Activated naive CD4-positive, alpha-beta T cell treated with anti-CD3 and anti-CD28 coated beads, Interleukin-2, amount 50 U/mL, for 24 hours (primary cell): ENCODE measurements at regions not wholly inside any gene's neighbourhood (a gene's known extent, or its start where the extent isn't known, plus 50 kb on each side); places are given as distances from the start of the nearest gene placed in this dataset.

Source experiments
- H3K27ac Mint-ChIP-seq: one replicate; pipeline ENCODE4 v1.8.0; 2021; ENCODE audit warnings: mild to moderate bottlenecking, mixed read lengths
- H3K27me3 Mint-ChIP-seq: one replicate; pipeline ENCODE4 v1.8.0; 2021; ENCODE audit warnings: mixed read lengths
- H3K36me3 Mint-ChIP-seq: one replicate; pipeline ENCODE4 v1.8.0; 2021; ENCODE audit warnings: mixed read lengths
- H3K4me1 Mint-ChIP-seq: one replicate; pipeline ENCODE4 v1.8.0; 2021; ENCODE audit warnings: mixed read lengths
- H3K4me3 Mint-ChIP-seq: one replicate; pipeline ENCODE4 v1.8.0; 2021; ENCODE audit warnings: mild to moderate bottlenecking, mixed read lengths
- H3K9me3 Mint-ChIP-seq: one replicate; pipeline ENCODE4 v1.8.0; 2021; ENCODE audit warnings: mixed read lengths

- Mint-ChIP-seq H3K4me1 (peaks cover 5% of the 10 kb centered on the region), H3K36me3 (no peaks in the 10 kb centered on the region), H3K27me3 (peaks cover 19% of the 10 kb centered on the region), H3K9me3 (peaks cover 8% of the 10 kb centered on the region), H3K4me3 (no peak overlapping the region), H3K27ac (peak overlapping the region; percentile 43)
Measured at GRCh38 chr5:171600741-171601265, 181.4 kb downstream of the FGF18 start.

GRCh38 chr5:171601266-171601881 lies 181.9 kb downstream of the FGF18 start:
- no peaks in the 10 kb centered on the region for H3K36me3 Mint-ChIP-seq
- H3K4me3 Mint-ChIP-seq, result no peak overlapping the region
- peaks cover 5% of the 10 kb centered on the region for H3K4me1 Mint-ChIP-seq
- no peak overlapping the region for H3K27ac Mint-ChIP-seq
- H3K9me3 Mint-ChIP-seq, result peaks cover 8% of the 10 kb centered on the region
- H3K27me3 Mint-ChIP-seq, result peaks cover 19% of the 10 kb centered on the region

- Mint-ChIP-seq H3K27ac (no peak overlapping the region), H3K4me3 (no peak overlapping the region)
Measured at GRCh38 chr5:171603591-171603990, 182.0 kb upstream of the SMIM23 start.

DNA sequence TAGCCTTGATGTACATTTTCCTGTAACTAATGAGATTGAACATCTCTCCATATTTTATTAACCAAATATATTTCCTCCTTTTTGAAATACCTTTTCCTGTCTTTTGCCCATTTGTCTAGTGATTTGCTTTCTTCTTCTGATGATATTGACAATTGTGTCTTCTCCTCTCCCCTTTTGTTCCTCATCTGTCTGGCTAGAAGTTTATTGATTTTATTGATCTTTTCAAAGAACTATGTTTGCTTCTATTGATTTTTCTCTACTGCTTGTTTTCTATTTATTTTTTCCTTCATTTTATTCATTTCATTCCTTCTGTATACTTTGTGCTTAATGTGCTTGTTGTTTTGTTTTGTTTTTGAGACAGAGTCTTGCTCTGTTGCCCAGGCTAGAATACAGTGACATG lies 181.4 kb upstream of the SMIM23 start:
- H3K9me3 Mint-ChIP-seq, result peaks cover 9% of the 10 kb centered on the region
- H3K36me3 Mint-ChIP-seq, result no peaks in the 10 kb centered on the region
- H3K4me3 Mint-ChIP-seq, result no peak overlapping the region
- H3K27me3 Mint-ChIP-seq, result peaks cover 13% of the 10 kb centered on the region
- no peak overlapping the region for H3K27ac Mint-ChIP-seq
- H3K4me1 Mint-ChIP-seq, result peaks cover 5% of the 10 kb centered on the region

More at GRCh38 chr5:171603591-171603990, 182.0 kb upstream of the SMIM23 start:
- H3K9me3 Mint-ChIP-seq, result peaks cover 9% of the 10 kb centered on the region
- no peaks in the 10 kb centered on the region for H3K36me3 Mint-ChIP-seq
- peaks cover 5% of the 10 kb centered on the region for H3K4me1 Mint-ChIP-seq
- peaks cover 12% of the 10 kb centered on the region for H3K27me3 Mint-ChIP-seq

DNA sequence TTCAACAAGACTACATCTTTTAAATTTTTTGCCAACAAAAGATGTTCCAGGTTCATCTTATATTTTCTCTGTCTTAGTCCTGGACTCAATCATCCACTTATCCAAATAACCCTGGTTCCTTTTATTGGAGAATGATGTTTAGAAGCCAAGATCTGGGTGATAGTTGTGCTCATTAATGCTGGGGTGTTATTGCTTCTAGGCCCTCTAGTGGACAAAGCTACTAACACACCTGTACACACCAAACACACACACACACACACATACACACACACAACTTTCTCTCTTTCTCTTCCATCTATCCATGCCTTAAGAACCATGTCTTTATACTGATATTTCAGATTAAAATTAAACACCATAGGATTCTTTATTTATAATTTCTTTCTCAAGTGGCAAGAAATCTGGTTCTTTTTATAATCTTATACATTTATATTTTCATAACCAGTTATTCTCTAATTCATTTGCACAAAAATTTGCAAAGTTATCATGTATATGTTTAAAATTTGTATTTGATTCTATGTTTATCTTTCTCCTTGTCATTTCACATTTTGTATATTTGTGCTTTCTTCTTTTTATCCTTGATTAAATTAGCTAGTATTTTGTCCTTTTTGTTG lies 179.1 kb upstream of the SMIM23 start:
- H3K27me3 Mint-ChIP-seq, result peaks cover 16% of the 10 kb centered on the region

GRCh38 chr5:171607863-171608262 lies 177.8 kb upstream of the SMIM23 start:
- no peaks in the 10 kb centered on the region for H3K36me3 Mint-ChIP-seq
- no peak overlapping the region for H3K4me3 Mint-ChIP-seq
- H3K27ac Mint-ChIP-seq, result no peak overlapping the region
- H3K4me1 Mint-ChIP-seq, result no peaks in the 10 kb centered on the region
- H3K27me3 Mint-ChIP-seq, result peaks cover 18% of the 10 kb centered on the region
- peaks cover 9% of the 10 kb centered on the region for H3K9me3 Mint-ChIP-seq

More for the DNA sequence above, 179.1 kb upstream of the SMIM23 start:
- H3K9me3 Mint-ChIP-seq, result peaks cover 9% of the 10 kb centered on the region
- no peaks in the 10 kb centered on the region for H3K36me3 Mint-ChIP-seq
- H3K4me3 Mint-ChIP-seq, result no peak overlapping the region
- no peaks in the 10 kb centered on the region for H3K4me1 Mint-ChIP-seq
- no peak overlapping the region for H3K27ac Mint-ChIP-seq

GRCh38 chr5:171609806-171610452 lies 175.7 kb upstream of the SMIM23 start:
- H3K27ac Mint-ChIP-seq, result no peak overlapping the region
- H3K4me3 Mint-ChIP-seq, result no peak overlapping the region
- H3K4me1 Mint-ChIP-seq, result no peaks in the 10 kb centered on the region
- H3K36me3 Mint-ChIP-seq, result no peaks in the 10 kb centered on the region
- H3K9me3 Mint-ChIP-seq, result peaks cover 9% of the 10 kb centered on the region
- H3K27me3 Mint-ChIP-seq, result peaks cover 15% of the 10 kb centered on the region

DNA sequence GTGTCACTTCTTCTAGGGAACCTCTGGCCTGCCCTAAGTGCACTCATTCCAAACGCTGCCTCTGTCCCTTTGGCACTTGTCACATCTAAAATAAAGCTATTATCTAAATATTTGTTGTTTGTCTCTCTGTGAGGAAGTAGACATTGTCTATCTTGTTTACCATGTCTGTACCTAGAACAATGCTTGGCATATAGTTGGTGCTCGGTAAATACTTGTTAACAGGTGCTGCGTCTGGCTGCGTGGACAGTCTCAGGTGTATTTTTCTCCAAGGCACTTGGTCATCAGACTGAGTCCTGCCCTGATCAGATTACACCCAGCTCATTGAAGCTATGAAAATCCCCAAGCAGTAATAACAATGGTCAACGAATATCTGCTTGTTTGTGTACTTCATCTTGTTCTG lies 174.9 kb upstream of the SMIM23 start:
- H3K4me1 Mint-ChIP-seq, result no peaks in the 10 kb centered on the region
- peaks cover 15% of the 10 kb centered on the region for H3K27me3 Mint-ChIP-seq
- no peak overlapping the region for H3K27ac Mint-ChIP-seq
- no peaks in the 10 kb centered on the region for H3K36me3 Mint-ChIP-seq
- H3K9me3 Mint-ChIP-seq, result peaks cover 9% of the 10 kb centered on the region
- no peak overlapping the region for H3K4me3 Mint-ChIP-seq

- H3K27me3 Mint-ChIP-seq, result peaks cover 11% of the 10 kb centered on the region
- H3K27ac Mint-ChIP-seq, result no peak overlapping the region
- H3K4me1 Mint-ChIP-seq, result no peaks in the 10 kb centered on the region
- H3K9me3 Mint-ChIP-seq, result no peaks in the 10 kb centered on the region
- no peak overlapping the region for H3K4me3 Mint-ChIP-seq
- H3K36me3 Mint-ChIP-seq, result no peaks in the 10 kb centered on the region
Measured at GRCh38 chr5:171612749-171613148, 172.9 kb upstream of the SMIM23 start.

DNA sequence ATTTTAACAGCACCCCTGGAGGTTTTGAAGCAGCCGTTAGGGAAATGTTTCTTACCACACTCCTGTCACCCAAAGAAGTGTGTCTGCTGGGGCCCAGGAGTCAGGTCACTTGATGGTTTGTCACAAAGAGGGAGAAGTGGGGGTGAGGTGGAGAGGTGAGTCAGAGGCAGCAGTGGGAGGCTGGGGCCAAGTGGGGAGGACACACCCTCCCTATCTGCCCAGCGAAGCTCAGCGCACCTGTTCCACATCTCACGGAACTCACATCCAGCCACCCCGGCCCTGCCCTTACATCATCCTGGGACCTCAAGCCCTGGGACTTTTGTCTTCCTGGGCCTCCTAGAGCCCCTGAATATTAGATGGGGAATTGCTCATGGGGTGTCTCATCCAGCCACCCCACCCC lies 171.1 kb upstream of the SMIM23 start:
- Mint-ChIP-seq H3K9me3 (no peaks in the 10 kb centered on the region), H3K27ac (no peak overlapping the region), H3K4me1 (no peaks in the 10 kb centered on the region), H3K4me3 (no peak overlapping the region), H3K27me3 (peaks cover 4% of the 10 kb centered on the region), H3K36me3 (no peaks in the 10 kb centered on the region)

GRCh38 chr5:171614971-171615653 lies 170.5 kb upstream of the SMIM23 start:
- no peaks in the 10 kb centered on the region for H3K36me3 Mint-ChIP-seq
- no peak overlapping the region for H3K27ac Mint-ChIP-seq
- H3K4me3 Mint-ChIP-seq, result no peak overlapping the region
- H3K9me3 Mint-ChIP-seq, result no peaks in the 10 kb centered on the region
- peaks cover 4% of the 10 kb centered on the region for H3K27me3 Mint-ChIP-seq
- no peaks in the 10 kb centered on the region for H3K4me1 Mint-ChIP-seq

DNA sequence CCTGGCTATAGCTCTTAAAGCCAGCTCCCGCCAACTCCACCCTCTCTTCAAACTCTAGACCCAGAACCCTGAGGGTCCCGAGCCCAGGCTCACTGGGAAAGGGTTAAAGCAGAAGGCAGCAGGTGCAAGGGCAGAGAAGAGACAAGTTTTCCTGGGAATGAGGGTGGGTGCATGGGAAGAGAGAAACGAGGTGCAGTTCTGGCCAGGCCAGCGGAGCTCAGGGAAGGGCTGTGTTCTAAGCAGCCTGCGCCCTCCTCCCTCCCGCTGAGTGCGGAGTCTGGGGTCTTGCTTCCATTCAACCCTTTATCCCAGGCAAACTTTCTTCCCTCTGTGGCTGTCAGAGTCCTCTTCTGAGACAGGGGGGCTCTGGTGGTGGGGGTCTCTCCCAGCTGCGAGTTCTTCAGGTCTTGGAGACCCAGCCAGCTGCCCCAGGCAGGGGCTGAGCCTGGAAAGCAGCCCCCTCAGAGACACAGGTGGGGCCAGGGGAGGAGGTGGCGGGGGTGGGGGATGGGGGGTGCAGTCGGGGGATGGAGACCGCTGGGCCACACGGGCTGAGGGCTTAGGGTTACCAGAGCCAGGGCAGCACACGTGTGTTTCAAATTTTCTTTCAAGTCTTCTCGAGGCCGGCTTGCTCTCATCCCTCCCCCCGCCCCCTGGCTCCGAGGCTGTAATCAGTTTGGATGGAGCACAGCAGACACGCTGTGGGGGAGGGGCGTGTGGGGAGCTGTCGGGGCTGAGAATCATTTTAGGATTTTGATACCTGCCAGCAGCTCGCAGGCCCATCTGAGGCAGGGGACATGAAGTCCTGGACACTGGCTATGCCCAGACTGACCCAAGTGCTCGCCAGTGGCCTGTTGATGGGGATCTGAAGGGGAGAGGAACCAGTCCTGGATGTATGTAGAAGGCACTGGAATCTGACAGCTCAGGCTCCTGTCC lies 169.6 kb upstream of the SMIM23 start:
- H3K36me3 Mint-ChIP-seq, result no peaks in the 10 kb centered on the region

DNA sequence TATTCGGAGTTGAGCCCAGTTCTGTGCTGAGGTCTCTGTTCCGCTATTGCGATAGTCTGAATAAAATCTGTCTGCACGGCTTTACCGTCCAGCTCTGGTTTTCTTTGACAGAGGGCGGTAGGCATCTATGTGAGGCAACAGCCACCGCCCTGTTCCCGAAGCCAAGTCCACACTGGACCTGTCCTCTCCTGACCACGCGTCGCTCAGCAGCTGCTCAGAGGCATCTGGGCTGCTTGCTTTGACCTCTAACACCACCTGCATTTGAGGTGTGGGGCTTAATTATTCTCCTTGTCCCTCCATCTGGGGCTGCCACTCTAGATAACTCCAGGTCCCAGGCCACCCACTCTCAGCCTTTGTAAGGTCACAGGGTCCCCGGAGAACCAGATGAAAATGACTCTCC lies 168.4 kb upstream of the SMIM23 start:
- no peak overlapping the region for H3K4me3 Mint-ChIP-seq
- no peaks in the 10 kb centered on the region for H3K9me3 Mint-ChIP-seq
- H3K27ac Mint-ChIP-seq, result no peak overlapping the region
- H3K27me3 Mint-ChIP-seq, result peaks cover 2% of the 10 kb centered on the region
- no peaks in the 10 kb centered on the region for H3K36me3 Mint-ChIP-seq
- H3K4me1 Mint-ChIP-seq, result no peaks in the 10 kb centered on the region

More for the DNA sequence above, 169.6 kb upstream of the SMIM23 start:
- Mint-ChIP-seq H3K4me3 (no peak overlapping the region), H3K27ac (no peak overlapping the region), H3K27me3 (peaks cover 3% of the 10 kb centered on the region), H3K4me1 (no peaks in the 10 kb centered on the region), H3K9me3 (no peaks in the 10 kb centered on the region)

- H3K9me3 Mint-ChIP-seq, result no peaks in the 10 kb centered on the region
- H3K27me3 Mint-ChIP-seq, result peaks cover 1% of the 10 kb centered on the region
- no peak overlapping the region for H3K27ac Mint-ChIP-seq
- no peak overlapping the region for H3K4me3 Mint-ChIP-seq
- no peaks in the 10 kb centered on the region for H3K36me3 Mint-ChIP-seq
- no peaks in the 10 kb centered on the region for H3K4me1 Mint-ChIP-seq
Measured at GRCh38 chr5:171617817-171618591, 167.6 kb upstream of the SMIM23 start.
